Small intestine (tissue), 7 donors: ENCODE measurements at regions not wholly inside any gene's neighbourhood (a gene's known extent, or its start where the extent isn't known, plus 50 kb on each side); places are given as distances from the start of the nearest gene placed in this dataset.

Experiments
- DNase-seq, 2 donors: peaks; one replicate each; pipeline versions ENCODE4 v3.0.0 to v3.0.0-alpha.2; 2013
- FAIRE-seq: peaks from 2 replicates; lab custom pipeline; 2012; peaks lifted over from hg19 to GRCh38; lab: Jason Lieb, UNC
- H3K27ac ChIP-seq, 3 donors: one replicate each; pipeline ENCODE4 v1.5.1; 2013; ENCODE audit warnings: low read length in 2 of 3, mild to moderate bottlenecking in 2 of 3, control low read depth in 1 of 3, inconsistent platforms in 1 of 3, low read depth in 1 of 3, moderate library complexity in 1 of 3
- H3K27me3 ChIP-seq, 3 donors: one replicate each; pipeline ENCODE4 v1.6.1; 2013; ENCODE audit warnings: low read length in 3 of 3, inconsistent platforms in 1 of 3; ENCODE audit not compliant: control insufficient read depth in 3 of 3, insufficient read depth in 3 of 3
- H3K36me3 ChIP-seq, 3 donors: one replicate each; pipeline ENCODE4 v1.6.1; 2013; ENCODE audit warnings: low read length in 3 of 3, inconsistent platforms in 1 of 3, low read depth in 1 of 3, mild to moderate bottlenecking in 1 of 3, moderate library complexity in 1 of 3; ENCODE audit not compliant: control insufficient read depth in 3 of 3, insufficient read depth in 2 of 3
- H3K4me1 ChIP-seq, 3 donors: one replicate each; pipeline ENCODE4 v1.6.1; 2013; ENCODE audit warnings: low read length in 2 of 3, inconsistent platforms in 1 of 3, low read depth in 1 of 3, mild to moderate bottlenecking in 1 of 3, moderate library complexity in 1 of 3; ENCODE audit not compliant: control insufficient read depth in 3 of 3, insufficient read depth in 2 of 3
- H3K4me3 ChIP-seq, 3 donors: one replicate each; pipeline ENCODE4 v1.5.1; 2013; ENCODE audit warnings: low read length in 3 of 3, control low read depth in 1 of 3, inconsistent platforms in 1 of 3, low read depth in 1 of 3, mild to moderate bottlenecking in 1 of 3, moderate library complexity in 1 of 3
- H3K9me3 ChIP-seq, 2 donors: one replicate each; pipeline ENCODE4 v1.6.1; 2013; ENCODE audit warnings: low read depth in 1 of 2, low read length in 1 of 2; ENCODE audit not compliant: control insufficient read depth in 2 of 2, insufficient read depth in 1 of 2
- WGBS, 3 donors: extraction: QIAGEN DNeasy Blood & Tissue Kit; methylation state at CpG; one replicate each; pipeline ENCODE4 v1.1.7; 2013; 5-methylcytosine and 5-hydroxymethylcytosine counted together
- donor health status: healthy with polysubstance abuse.
- donor health status: control.
- donor health status: control.
- donor health status: Bipolar disorder and iron deficiency.
- donor health status: healthy.

DNA sequence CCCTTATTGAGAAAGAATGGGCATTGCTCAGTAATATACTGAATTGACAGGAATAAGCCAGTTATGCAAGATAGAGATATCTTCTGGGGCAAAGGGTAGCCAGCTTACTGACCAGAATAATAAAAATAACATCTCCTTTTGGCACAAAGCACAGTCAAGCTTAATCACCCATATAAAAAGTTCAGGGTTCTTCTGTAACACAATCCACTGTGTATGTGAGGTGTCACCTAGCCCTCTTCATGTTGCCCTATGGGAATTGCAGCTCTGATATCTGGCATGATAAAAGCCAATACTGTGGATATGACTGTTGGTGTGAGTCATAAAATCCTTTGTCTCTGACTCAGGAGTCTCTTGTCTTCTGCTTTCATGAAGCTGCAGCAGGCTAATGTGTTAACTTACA is 90.8 kb downstream of the DSEL start:
- FAIRE-seq, result no peak

GRCh38 chr18:67421651-67422050 is 94.9 kb downstream of the DSEL start:
- FAIRE-seq, result peak; percentile 10
- no peaks in the 10 kb centered on the region for H3K27me3 ChIP-seq
- no peak for DNase-seq
- H3K9me3 ChIP-seq, result no peaks in the 10 kb centered on the region
- no peaks in the 10 kb centered on the region for H3K4me1 ChIP-seq
- no peaks in the 10 kb centered on the region for H3K36me3 ChIP-seq
- H3K4me3 ChIP-seq, result no peak overlapping the region
- no peak overlapping the region for H3K27ac ChIP-seq
- 43 to 85% (median 71%) methylated on average over 1 of the region's 1 CpG for WGBS, 3 donors

More for the DNA sequence above, 90.8 kb downstream of the DSEL start:
- DNase-seq, result peak in 1 of 2 donors; percentile 5
- Histone ChIP-seq H3K36me3 (no peaks in the 10 kb centered on the region), H3K4me1 (no peaks in the 10 kb centered on the region), H3K27me3 (no peaks in the 10 kb centered on the region), H3K27ac (no peak overlapping the region), H3K4me3 (no peak overlapping the region), H3K9me3 (no peaks in the 10 kb centered on the region)

DNA sequence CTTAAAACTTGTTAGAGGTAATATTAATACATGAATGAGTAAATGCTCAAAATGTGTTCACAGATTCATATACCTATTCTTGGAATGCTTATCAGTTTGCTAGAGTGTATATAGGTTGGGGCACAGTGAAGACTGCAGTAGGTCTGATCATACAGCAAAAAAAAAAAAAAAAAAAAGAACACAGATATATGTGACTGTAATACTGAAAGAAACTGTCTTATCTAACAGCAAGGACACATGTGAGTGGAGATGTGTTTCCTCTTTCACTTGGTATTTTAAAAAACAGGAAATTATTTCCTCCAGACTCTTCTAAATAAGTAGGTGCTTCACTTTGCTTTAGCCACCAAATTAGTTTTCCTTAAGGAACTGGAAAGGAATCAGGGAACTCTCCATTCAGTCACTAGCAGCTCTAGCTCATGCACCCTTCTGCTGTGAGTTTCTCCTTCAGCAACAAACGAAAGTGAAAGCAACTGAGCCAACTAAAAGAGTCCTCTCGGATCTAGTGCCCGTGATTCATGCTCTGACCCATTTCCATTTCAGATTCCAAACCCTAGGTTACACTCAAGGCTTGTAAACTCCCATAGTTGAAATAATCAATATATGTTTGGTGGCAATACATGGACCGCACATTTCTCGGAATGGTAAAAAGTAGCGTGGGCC is 98.5 kb downstream of the DSEL start:
- WGBS, 3 donors, result 45 to 59% (median 48%) methylated on average over 6 of the region's 6 CpGs
- no peaks in the 10 kb centered on the region for H3K4me1 ChIP-seq
- FAIRE-seq, result no peak
- no peaks in the 10 kb centered on the region for H3K9me3 ChIP-seq
- peak overlapping the region in 1 of 3 donors; percentile 51 for H3K27ac ChIP-seq
- DNase-seq, result peak; percentile 2 to 68
- H3K4me3 ChIP-seq, result peak overlapping the region in 1 of 3 donors; percentile 15
- no peaks in the 10 kb centered on the region for H3K36me3 ChIP-seq
- H3K27me3 ChIP-seq, result no peaks in the 10 kb centered on the region

- Histone ChIP-seq H3K4me1 (no peaks in the 10 kb centered on the region), H3K36me3 (no peaks in the 10 kb centered on the region), H3K9me3 (no peaks in the 10 kb centered on the region), H3K27ac (no peak overlapping the region), H3K27me3 (no peaks in the 10 kb centered on the region), H3K4me3 (no peak overlapping the region)
- FAIRE-seq (no peak), DNase-seq (no peak)
- 6 to 10% (median 7%) methylated on average over 2 of the region's 2 CpGs for WGBS, 3 donors
Observed at GRCh38 chr18:67411116-67411515, 105.4 kb downstream of the DSEL start.

DNA sequence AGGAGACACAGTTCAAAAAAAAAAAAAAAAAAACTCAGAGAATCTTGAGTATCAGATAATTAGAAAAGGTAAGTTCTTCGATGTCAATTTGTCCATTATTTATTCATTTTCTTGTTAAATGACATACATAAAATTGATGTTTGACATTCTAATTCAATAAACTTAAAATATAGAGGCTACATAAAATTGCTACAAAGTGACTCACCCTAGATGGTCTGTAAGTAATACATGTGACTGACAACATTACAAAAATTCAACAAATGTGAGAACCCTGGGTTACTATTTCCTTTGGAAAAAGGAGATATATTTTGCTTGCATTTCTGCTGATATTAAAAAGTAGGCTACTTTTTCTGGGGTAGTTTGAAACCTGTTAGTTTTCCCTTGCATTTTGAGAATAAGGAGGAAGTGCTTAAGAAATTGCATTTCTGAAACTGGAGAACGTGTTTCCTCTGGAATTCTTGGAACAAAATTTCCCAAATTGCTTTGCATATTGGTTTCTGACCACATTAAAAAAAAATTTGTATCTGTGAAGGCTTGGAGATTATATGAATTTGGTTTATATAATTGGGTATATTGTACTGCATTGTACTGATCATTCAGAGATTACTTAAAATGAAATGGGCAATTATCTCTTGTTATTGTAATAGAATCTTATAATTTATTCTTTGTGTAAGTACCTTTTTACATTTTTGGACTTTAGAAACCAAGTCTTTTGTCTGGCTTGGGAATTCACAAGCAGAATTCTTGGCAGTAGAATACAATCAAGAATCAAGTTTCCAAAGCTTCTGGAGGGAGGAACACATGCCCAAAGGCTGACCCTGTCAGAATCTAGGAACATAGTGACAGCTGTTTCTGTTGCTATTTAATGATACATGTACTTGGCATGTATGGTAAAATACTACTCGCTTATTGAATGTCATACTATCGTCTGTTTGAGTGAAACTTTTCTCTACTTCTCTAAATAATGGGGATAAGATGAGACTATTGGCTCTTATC is 106.1 kb downstream of the DSEL start:
- FAIRE-seq (no peak), DNase-seq (no peak)
- H3K4me3 ChIP-seq, result no peak overlapping the region
- H3K36me3 ChIP-seq, result no peaks in the 10 kb centered on the region
- H3K27me3 ChIP-seq, result no peaks in the 10 kb centered on the region
- no peak overlapping the region for H3K27ac ChIP-seq
- 55 to 68% (median 63%) methylated on average over 4 of the region's 4 CpGs for WGBS, 3 donors
- no peaks in the 10 kb centered on the region for H3K9me3 ChIP-seq
- no peaks in the 10 kb centered on the region for H3K4me1 ChIP-seq

GRCh38 chr18:67408240-67408639 is 108.3 kb downstream of the DSEL start:
- no peaks in the 10 kb centered on the region for H3K27me3 ChIP-seq
- H3K27ac ChIP-seq, result no peak overlapping the region
- H3K9me3 ChIP-seq, result no peaks in the 10 kb centered on the region
- DNase-seq (no peak), FAIRE-seq (no peak)
- 33 to 51% (median 43%) methylated on average over 1 of the region's 1 CpG for WGBS, 3 donors
- no peaks in the 10 kb centered on the region for H3K36me3 ChIP-seq
- H3K4me3 ChIP-seq, result no peak overlapping the region
- no peaks in the 10 kb centered on the region for H3K4me1 ChIP-seq

- 68 to 84% (median 79%) methylated on average over 2 of the region's 2 CpGs for WGBS, 3 donors
- Histone ChIP-seq H3K4me1 (no peaks in the 10 kb centered on the region), H3K36me3 (no peaks in the 10 kb centered on the region), H3K27ac (no peak overlapping the region), H3K27me3 (no peaks in the 10 kb centered on the region), H3K4me3 (no peak overlapping the region), H3K9me3 (no peaks in the 10 kb centered on the region)
- no peak for DNase-seq
- no peak for FAIRE-seq
Observed at GRCh38 chr18:67406714-67407113, 109.8 kb downstream of the DSEL start.

- FAIRE-seq (no peak), DNase-seq (no peak)
- H3K4me3 ChIP-seq, result no peak overlapping the region
- no peaks in the 10 kb centered on the region for H3K36me3 ChIP-seq
- H3K9me3 ChIP-seq, result no peaks in the 10 kb centered on the region
- H3K4me1 ChIP-seq, result no peaks in the 10 kb centered on the region
- whole genome bisulfite sequencing, 3 donors, result 5 to 31% (median 6%) methylated on average over 1 of the region's 1 CpG
- H3K27ac ChIP-seq, result no peak overlapping the region
- H3K27me3 ChIP-seq, result no peaks in the 10 kb centered on the region
Observed at GRCh38 chr18:67402543-67402942, 114.0 kb downstream of the DSEL start.
